DND-41 (cell line): ENCODE measurements at regions not wholly inside any gene's neighbourhood (a gene's known extent, or its start where the extent isn't known, plus 50 kb on each side); places are given as distances from the start of the nearest gene placed in this dataset.

Experiments used
- ATAC-seq: fragments of 200-7000 bp; cut with Tn5 transposase; 3 replicates; pipeline ENCODE4 v1.9.1; 2021; ENCODE audit warnings: low read depth; ENCODE audit not compliant: insufficient read depth
- DNase-seq: peaks from one replicate; pipeline ENCODE4 v3.0.0-alpha.2; 2020
- H2AFZ ChIP-seq: 2 replicates; pipeline ENCODE4 v1.6.0; 2012; ENCODE audit warnings: low read depth, low read length
- H3K27ac ChIP-seq: 2 replicates; pipeline ENCODE4 v1.5.1; 2012; ENCODE audit warnings: low read length, inconsistent platforms
- H3K27me3 ChIP-seq: fragments of 200-600 bp; sonication (generic); 2 replicates; pipeline ENCODE4 v1.6.0; 2012; ENCODE audit warnings: low read length, mild to moderate bottlenecking, inconsistent platforms; ENCODE audit not compliant: insufficient read depth, poor library complexity
- H3K36me3 ChIP-seq: 2 replicates; pipeline ENCODE4 v1.5.1; 2012; ENCODE audit warnings: low read length, inconsistent platforms; ENCODE audit not compliant: insufficient read depth
- H3K4me1 ChIP-seq: 2 replicates; pipeline ENCODE4 v1.5.1; 2012; ENCODE audit warnings: mild to moderate bottlenecking, low read length; ENCODE audit not compliant: insufficient read depth
- H3K4me2 ChIP-seq: 2 replicates; pipeline ENCODE4 v1.6.0; 2012; ENCODE audit warnings: mild to moderate bottlenecking, moderate library complexity, low read length, inconsistent platforms; ENCODE audit not compliant: insufficient read depth
- H3K4me3 ChIP-seq, 2 experiments: fragments of 200-600 bp in 1 of 2; shearing (Covaris generic) in 1 of 2; 2 replicates each; pipeline ENCODE4 v1.5.1; 2012 to 2016; ENCODE audit warnings: inconsistent platforms in 2 of 2, low read length in 2 of 2, mild to moderate bottlenecking in 2 of 2, low read depth in 1 of 2, moderate library complexity in 1 of 2
- H3K79me2 ChIP-seq: 2 replicates; pipeline ENCODE4 v1.6.0; 2012; ENCODE audit warnings: low read length, inconsistent platforms; ENCODE audit not compliant: insufficient read depth
- H3K9ac ChIP-seq: 2 replicates; pipeline ENCODE4 v1.6.0; 2012; ENCODE audit warnings: low read depth, mild to moderate bottlenecking, inconsistent platforms, low read length, moderate library complexity
- H3K9me3 ChIP-seq: 2 replicates; pipeline ENCODE4 v1.5.1; 2012; ENCODE audit warnings: low read length, moderate library complexity, mild to moderate bottlenecking, inconsistent platforms; ENCODE audit not compliant: insufficient read depth, severe bottlenecking
- H4K20me1 ChIP-seq: 2 replicates; pipeline ENCODE4 v1.6.0; 2012; ENCODE audit warnings: low read length; ENCODE audit not compliant: insufficient read depth
- CTCF ChIP-seq: IDR thresholded peaks from 2 replicates; pipeline ENCODE4 v1.5.1; 2012; ENCODE audit warnings: borderline replicate concordance, low read length, moderate library complexity, mild to moderate bottlenecking; ENCODE audit not compliant: poor library complexity, severe bottlenecking; ENCODE audit errors: extremely low read depth
- EZH2 ChIP-seq: IDR thresholded peaks from 3 replicates; pipeline ENCODE4 v1.6.1; 2012; ENCODE audit warnings: borderline replicate concordance, low read depth, mild to moderate bottlenecking, moderate library complexity, low read length, inconsistent platforms; ENCODE audit not compliant: severe bottlenecking

- H3K4me2 ChIP-seq: no peak overlapping the region
- H3K79me2 ChIP-seq: no peaks in the 10 kb centered on the region
- no peak overlapping the region for H3K27ac ChIP-seq
- no peaks in the 10 kb centered on the region for H4K20me1 ChIP-seq
- H3K4me3 ChIP-seq: no peak overlapping the region
- no peaks in the 10 kb centered on the region for H3K27me3 ChIP-seq
- H3K36me3 ChIP-seq: no peaks in the 10 kb centered on the region
- no peaks in the 10 kb centered on the region for H3K9me3 ChIP-seq
- TF ChIP-seq EZH2 (no peak), CTCF (no peak)
- no peak overlapping the region for H2AFZ ChIP-seq
- no peak for ATAC-seq
- no peak for DNase-seq
- no peak overlapping the region for H3K9ac ChIP-seq
- H3K4me1 ChIP-seq: no peaks in the 10 kb centered on the region
Observed at GRCh38 chr1:242641461-242641860, 117.0 kb upstream of the PLD5 start.

GRCh38 chr1:242639104-242639503, 114.6 kb upstream of the PLD5 start:
- Histone ChIP-seq H3K4me3 (no peak overlapping the region), H3K27ac (no peak overlapping the region), H4K20me1 (no peaks in the 10 kb centered on the region), H3K27me3 (no peaks in the 10 kb centered on the region), H3K4me1 (no peaks in the 10 kb centered on the region), H3K4me2 (no peak overlapping the region), H2AFZ (no peak overlapping the region), H3K36me3 (no peaks in the 10 kb centered on the region), H3K79me2 (no peaks in the 10 kb centered on the region), H3K9ac (no peak overlapping the region), H3K9me3 (no peaks in the 10 kb centered on the region)
- DNase-seq: no peak
- TF ChIP-seq EZH2 (no peak), CTCF (no peak)
- ATAC-seq: no peak

GRCh38 chr1:242634732-242635131, 110.2 kb upstream of the PLD5 start:
- Histone ChIP-seq H3K36me3 (no peaks in the 10 kb centered on the region), H4K20me1 (no peaks in the 10 kb centered on the region), H3K27ac (no peak overlapping the region), H3K9ac (no peak overlapping the region), H3K4me1 (no peaks in the 10 kb centered on the region), H3K79me2 (no peaks in the 10 kb centered on the region), H3K27me3 (no peaks in the 10 kb centered on the region), H3K4me2 (no peak overlapping the region), H2AFZ (no peak overlapping the region), H3K4me3 (no peak overlapping the region), H3K9me3 (no peaks in the 10 kb centered on the region)
- DNase-seq (no peak), ATAC-seq (no peak)
- TF ChIP-seq EZH2 (no peak), CTCF (no peak)

GRCh38 chr1:242629396-242629795, 104.9 kb upstream of the PLD5 start:
- no peaks in the 10 kb centered on the region for H4K20me1 ChIP-seq
- TF ChIP-seq CTCF: no peak
- TF ChIP-seq EZH2: no peak
- no peaks in the 10 kb centered on the region for H3K27me3 ChIP-seq
- H3K36me3 ChIP-seq: no peaks in the 10 kb centered on the region
- no peaks in the 10 kb centered on the region for H3K79me2 ChIP-seq
- H3K4me3 ChIP-seq: no peak overlapping the region
- no peak overlapping the region for H2AFZ ChIP-seq
- H3K4me1 ChIP-seq: no peaks in the 10 kb centered on the region
- H3K9ac ChIP-seq: no peak overlapping the region
- DNase-seq (no peak), ATAC-seq (no peak)
- H3K27ac ChIP-seq: no peak overlapping the region
- no peaks in the 10 kb centered on the region for H3K9me3 ChIP-seq
- no peak overlapping the region for H3K4me2 ChIP-seq
